H1 (cell line): ENCODE measurements at regions not wholly inside any gene's neighbourhood (a gene's known extent, or its start where the extent isn't known, plus 50 kb on each side); places are given as distances from the start of the nearest gene placed in this dataset.

Experiments
- CTCF ChIA-PET: fragments of 300-600 bp; sonication (Branson Sonifier 250); formaldehyde crosslinking; loops from one replicate; lab custom pipeline; 2021; ENCODE audit not compliant: partially characterized antibody; lab: Charles Lee
- POLR2A ChIA-PET: fragments of 300-600 bp; sonication (Branson Sonifier 250); formaldehyde crosslinking; loops from one replicate; lab custom pipeline; 2021; ENCODE audit warnings: inconsistent platforms; ENCODE audit not compliant: partially characterized antibody; lab: Charles Lee
- DNase-seq, 2 experiments: peaks; one replicate each; pipeline versions ENCODE4 v3.0.0 to v3.0.0-alpha.2; 2010 to 2022; ENCODE audit warnings: low spot score in 2 of 2, low read depth in 1 of 2, mixed read lengths in 1 of 2
- FAIRE-seq: peaks from 2 replicates; lab custom pipeline; 2011; peaks lifted over from hg19 to GRCh38; lab: Jason Lieb, UNC
- H2AFZ ChIP-seq: 2 replicates; pipeline ENCODE4 v1.8.1; 2012; ENCODE audit warnings: low read length, inconsistent platforms
- H2AK5ac ChIP-seq: 2 replicates; pipeline ENCODE4 v1.6.1; 2013; ENCODE audit warnings: low read depth, low read length
- H2BK120ac ChIP-seq: replicated peaks from 2 replicates; pipeline ENCODE3; 2013; ENCODE audit warnings: low read depth, low read length, inconsistent platforms
- H2BK12ac ChIP-seq: 2 replicates; pipeline ENCODE4 v1.6.1; 2013; ENCODE audit warnings: low read depth, low read length
- H2BK15ac ChIP-seq: 2 replicates; pipeline ENCODE4 v1.6.1; 2013; ENCODE audit warnings: low read length
- H2BK20ac ChIP-seq: 2 replicates; pipeline ENCODE4 v1.6.1; 2013; ENCODE audit warnings: low read length
- H2BK5ac ChIP-seq: 2 replicates; pipeline ENCODE4 v1.6.1; 2013; ENCODE audit warnings: low read depth, low read length
- H3K14ac ChIP-seq: 2 replicates; pipeline ENCODE4 v1.6.1; 2013; ENCODE audit warnings: inconsistent platforms; ENCODE audit not compliant: insufficient read length
- H3K18ac ChIP-seq: 2 replicates; pipeline ENCODE4 v1.6.1; 2013; ENCODE audit warnings: low read length; ENCODE audit errors: extremely low read depth
- H3K23ac ChIP-seq: 2 replicates; pipeline ENCODE4 v1.6.1; 2013; ENCODE audit warnings: inconsistent platforms; ENCODE audit not compliant: insufficient read length
- H3K23me2 ChIP-seq: 2 replicates; pipeline ENCODE4 v1.6.1; 2013; ENCODE audit warnings: low read depth, low read length
- H3K27ac ChIP-seq: 2 replicates; pipeline ENCODE4 v1.6.1; 2011; ENCODE audit warnings: low read depth, low read length, inconsistent platforms
- H3K27me3 ChIP-seq, 4 experiments: replicated peaks in 1 of 4; 1 replicate in 1 of 4; 2 replicates in 3 of 4; pipeline versions ENCODE4 v1.6.1 to v1.8.1; 2011 to 2013; ENCODE audit warnings: low read length in 3 of 4, mild to moderate bottlenecking in 3 of 4, inconsistent platforms in 2 of 4, mixed read lengths in 2 of 4, moderate library complexity in 1 of 4; ENCODE audit not compliant: control insufficient read depth in 3 of 4, insufficient read depth in 3 of 4; ENCODE audit errors: extremely low read depth in 1 of 4
- H3K36me3 ChIP-seq, 4 experiments: 2 replicates each; pipeline versions ENCODE4 v1.6.1 to v1.8.1; 2011 to 2013; ENCODE audit warnings: mild to moderate bottlenecking in 4 of 4, low read length in 3 of 4, moderate library complexity in 2 of 4, control low read depth in 1 of 4, inconsistent platforms in 1 of 4; ENCODE audit not compliant: insufficient read depth in 4 of 4, control insufficient read depth in 2 of 4
- H3K4ac ChIP-seq: replicated peaks from 2 replicates; pipeline ENCODE3; 2013; ENCODE audit warnings: low read length, low read depth, mixed read lengths, inconsistent platforms; ENCODE audit not compliant: insufficient read length
- H3K4me1 ChIP-seq, 4 experiments: replicated peaks in 1 of 4; 1 replicate in 1 of 4; 2 replicates in 3 of 4; pipeline versions ENCODE4 v1.6.1 to v1.8.1; 2011 to 2013; ENCODE audit warnings: low read length in 3 of 4, inconsistent platforms in 2 of 4, mixed read lengths in 1 of 4; ENCODE audit not compliant: insufficient read depth in 4 of 4, control insufficient read depth in 3 of 4
- H3K4me2 ChIP-seq, 2 experiments: 2 replicates each; pipeline versions ENCODE4 v1.6.1 to v1.8.1; 2011 to 2013; ENCODE audit warnings: low read depth in 2 of 2, low read length in 2 of 2, control low read depth in 1 of 2, inconsistent platforms in 1 of 2, mild to moderate bottlenecking in 1 of 2; ENCODE audit not compliant: insufficient read depth in 1 of 2
- H3K4me3 ChIP-seq, 4 experiments: fragments of 200-600, 300-600 bp in 1 of 4; sonication (generic), shearing (Covaris generic), sonication (Bioruptor Twin) in 1 of 4; 2 replicates each; pipeline versions ENCODE4 v1.5.1 to v1.8.1; 2011 to 2016; ENCODE audit warnings: low read length in 4 of 4, low read depth in 3 of 4, control low read depth in 2 of 4, inconsistent platforms in 2 of 4, mild to moderate bottlenecking in 2 of 4, mixed read lengths in 1 of 4, moderate library complexity in 1 of 4; ENCODE audit not compliant: insufficient read depth in 2 of 4; ENCODE audit errors: extremely low read depth in 1 of 4
- H3K56ac ChIP-seq: replicated peaks from 2 replicates; pipeline ENCODE3; 2013; ENCODE audit warnings: low read depth, mild to moderate bottlenecking, mixed read lengths, low read length, inconsistent platforms; ENCODE audit not compliant: insufficient read length
- H3K79me1 ChIP-seq: 2 replicates; pipeline ENCODE4 v1.6.1; 2013; ENCODE audit warnings: low read depth, low read length, control low read depth
- H3K79me2 ChIP-seq, 2 experiments: 2 replicates each; pipeline versions ENCODE4 v1.6.1 to v1.8.1; 2012 to 2013; ENCODE audit warnings: low read length in 2 of 2, mild to moderate bottlenecking in 2 of 2, inconsistent platforms in 1 of 2; ENCODE audit not compliant: insufficient read depth in 2 of 2, control insufficient read depth in 1 of 2
- H3K9ac ChIP-seq, 4 experiments: replicated peaks in 1 of 4; 1 replicate in 1 of 4; 2 replicates in 3 of 4; pipeline versions ENCODE4 v1.6.1 to v1.8.1; 2011 to 2013; ENCODE audit warnings: low read depth in 3 of 4, low read length in 3 of 4, control low read depth in 2 of 4, mild to moderate bottlenecking in 2 of 4, moderate library complexity in 2 of 4, inconsistent platforms in 1 of 4; ENCODE audit errors: extremely low read depth in 1 of 4
- H3K9me3 ChIP-seq, 2 experiments: 2 replicates each; pipeline versions ENCODE4 v1.6.1 to v1.8.1; 2012 to 2013; ENCODE audit warnings: mild to moderate bottlenecking in 2 of 2, moderate library complexity in 2 of 2, control low read depth in 1 of 2, inconsistent platforms in 1 of 2, low read depth in 1 of 2, low read length in 1 of 2, mixed read lengths in 1 of 2; ENCODE audit not compliant: insufficient read depth in 2 of 2
- H4K20me1 ChIP-seq, 2 experiments: replicated peaks in 1 of 2; 2 replicates each; pipeline versions ENCODE3 to v1.8.1; 2011 to 2013; ENCODE audit warnings: inconsistent platforms in 2 of 2, low read length in 2 of 2, mild to moderate bottlenecking in 1 of 2; ENCODE audit not compliant: insufficient read depth in 2 of 2, control insufficient read depth in 1 of 2
- H4K5ac ChIP-seq: 2 replicates; pipeline ENCODE4 v1.6.1; 2013; ENCODE audit warnings: low read length, low read depth, mixed read lengths, inconsistent platforms; ENCODE audit not compliant: insufficient read length
- H4K8ac ChIP-seq: 2 replicates; pipeline ENCODE4 v1.8.0; 2013; ENCODE audit warnings: mild to moderate bottlenecking, moderate library complexity, low read length, inconsistent platforms; ENCODE audit not compliant: insufficient read depth; ENCODE audit errors: extremely low read depth
- H4K91ac ChIP-seq: replicated peaks from 2 replicates; pipeline ENCODE3; 2013; ENCODE audit warnings: low read length, mixed read lengths, inconsistent platforms; ENCODE audit not compliant: insufficient read length
- BRCA1 ChIP-seq: IDR thresholded peaks from 2 replicates; pipeline ENCODE4 v1.6.1; 2012; ENCODE audit warnings: low read depth, low read length, improper control_type of control experiment
- EGR1 ChIP-seq: IDR thresholded peaks from 2 replicates; pipeline ENCODE4 v1.6.1; 2011; ENCODE audit warnings: low read depth, low read length, borderline replicate concordance
- EP300 ChIP-seq, 2 experiments: IDR thresholded peaks; 1 replicate in 1 of 2; 2 replicates in 1 of 2; pipeline ENCODE4 v1.6.1; 2011 to 2012; ENCODE audit warnings: low read depth in 2 of 2, low read length in 2 of 2, mild to moderate bottlenecking in 2 of 2, borderline replicate concordance in 1 of 2, inconsistent platforms in 1 of 2, moderate library complexity in 1 of 2
- JUND ChIP-seq: IDR thresholded peaks from 2 replicates; pipeline ENCODE4 v1.6.1; 2011; ENCODE audit warnings: mild to moderate bottlenecking, improper control_type of control experiment, low read length
- TAF1 ChIP-seq: IDR thresholded peaks from 2 replicates; pipeline ENCODE4 v1.6.1; 2011; ENCODE audit warnings: mild to moderate bottlenecking, low read depth, low read length
- TF ChIP-seq, protein P1 (sequence below), 3 experiments: IDR thresholded peaks; 1 replicate in 2 of 3; 2 replicates in 1 of 3; pipeline versions ENCODE4 v1.5.1 to v1.6.1; 2011; ENCODE audit warnings: low read length in 3 of 3, mild to moderate bottlenecking in 3 of 3, inconsistent platforms in 2 of 3, low read depth in 1 of 3, moderate library complexity in 1 of 3; ENCODE audit not compliant: insufficient read depth in 1 of 3; ENCODE audit errors: control extremely low read depth in 1 of 3

GRCh38 chr11:25520459-25520858, 811.5 kb upstream of the ANO3 start:
- H3K9me3 ChIP-seq = no peaks in the 10 kb centered on the region
- H3K4ac ChIP-seq = no peak overlapping the region
- H3K79me2 ChIP-seq = no peaks in the 10 kb centered on the region
- no peak overlapping the region for H4K91ac ChIP-seq
- H2BK15ac ChIP-seq = no peak overlapping the region
- H4K5ac ChIP-seq = no peak overlapping the region
- H2AFZ ChIP-seq = no peak overlapping the region; the same call in 1 of the 2 replicates
- no peak overlapping the region for H2BK12ac ChIP-seq
- H2AK5ac ChIP-seq = no peak overlapping the region
- no peak overlapping the region for H2BK120ac ChIP-seq
- no peak overlapping the region for H3K14ac ChIP-seq
- no peak overlapping the region for H2BK5ac ChIP-seq
- no peaks in the 10 kb centered on the region for H4K20me1 ChIP-seq
- H3K18ac ChIP-seq = no peak overlapping the region
- no peak overlapping the region for H3K4me3 ChIP-seq
- no peaks in the 10 kb centered on the region for H3K4me1 ChIP-seq
- H3K56ac ChIP-seq = no peak overlapping the region
- no peaks in the 10 kb centered on the region for H3K27me3 ChIP-seq
- ChIA-PET CTCF (no interaction called here), POLR2A (no interaction called here)
- H2BK20ac ChIP-seq = no peak overlapping the region
- TF ChIP-seq TAF1 (no peak), JUND (no peak), EP300 (IDR thresholded peaks at IDR 0.05; ENCODE audit: borderline replicate concordance in 1 of 2, low read depth in 2 of 2, low read length in 2 of 2) (no peak), BRCA1 (no peak), EGR1 (no peak)
- TF ChIP-seq, protein P1, sequence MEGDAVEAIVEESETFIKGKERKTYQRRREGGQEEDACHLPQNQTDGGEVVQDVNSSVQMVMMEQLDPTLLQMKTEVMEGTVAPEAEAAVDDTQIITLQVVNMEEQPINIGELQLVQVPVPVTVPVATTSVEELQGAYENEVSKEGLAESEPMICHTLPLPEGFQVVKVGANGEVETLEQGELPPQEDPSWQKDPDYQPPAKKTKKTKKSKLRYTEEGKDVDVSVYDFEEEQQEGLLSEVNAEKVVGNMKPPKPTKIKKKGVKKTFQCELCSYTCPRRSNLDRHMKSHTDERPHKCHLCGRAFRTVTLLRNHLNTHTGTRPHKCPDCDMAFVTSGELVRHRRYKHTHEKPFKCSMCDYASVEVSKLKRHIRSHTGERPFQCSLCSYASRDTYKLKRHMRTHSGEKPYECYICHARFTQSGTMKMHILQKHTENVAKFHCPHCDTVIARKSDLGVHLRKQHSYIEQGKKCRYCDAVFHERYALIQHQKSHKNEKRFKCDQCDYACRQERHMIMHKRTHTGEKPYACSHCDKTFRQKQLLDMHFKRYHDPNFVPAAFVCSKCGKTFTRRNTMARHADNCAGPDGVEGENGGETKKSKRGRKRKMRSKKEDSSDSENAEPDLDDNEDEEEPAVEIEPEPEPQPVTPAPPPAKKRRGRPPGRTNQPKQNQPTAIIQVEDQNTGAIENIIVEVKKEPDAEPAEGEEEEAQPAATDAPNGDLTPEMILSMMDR (IDR thresholded peaks at IDR 0.05; ENCODE audit: control extremely low read depth in 1 of 3, insufficient read depth in 1 of 3, low read depth in 1 of 3, low read length in 3 of 3) = no peak
- H3K36me3 ChIP-seq = no peaks in the 10 kb centered on the region
- no peaks in the 10 kb centered on the region for H3K23me2 ChIP-seq
- H3K23ac ChIP-seq = no peak overlapping the region
- FAIRE-seq (no peak), DNase-seq (no peak)
- H3K9ac ChIP-seq = no peak overlapping the region
- no peak overlapping the region for H3K4me2 ChIP-seq
- H4K8ac ChIP-seq = no peak overlapping the region
- H3K79me1 ChIP-seq = no peaks in the 10 kb centered on the region
- no peak overlapping the region for H3K27ac ChIP-seq
